ENCODE measurements at regions not wholly inside any gene's neighbourhood (a gene's known extent, or its start where the extent isn't known, plus 50 kb on each side); places are given as distances from the start of the nearest gene placed in this dataset.

GRCh38 chr7:25427721-25428120 is 199.4 kb upstream of the NPVF start:
- H3K9me3 Mint-ChIP-seq: no peaks in the 10 kb centered on the region
- no peak overlapping the region for H3K4me3 Mint-ChIP-seq
- no peaks in the 10 kb centered on the region for H3K36me3 Mint-ChIP-seq
- peaks cover 2% of the 10 kb centered on the region for H3K4me1 Mint-ChIP-seq
- no peak for DNase-seq (ENCODE audit: low spot score in 2 of 2, unreplicated experiment in 2 of 2)
- no peak overlapping the region for H3K27ac Mint-ChIP-seq
- TF ChIP-seq CTCF (IDR thresholded peaks at IDR 0.05; ENCODE audit: unreplicated experiment): no peak
- peaks cover 11% of the 10 kb centered on the region for H3K27me3 Mint-ChIP-seq (ENCODE audit: low read depth)

GRCh38 chr7:25429731-25430130 is 201.4 kb upstream of the NPVF start:
- Mint-ChIP-seq H3K4me3 (no peak overlapping the region), H3K4me1 (peaks cover 1% of the 10 kb centered on the region), H3K9me3 (no peaks in the 10 kb centered on the region), H3K27ac (no peak overlapping the region), H3K27me3 (ENCODE audit: low read depth) (peaks cover 7% of the 10 kb centered on the region), H3K36me3 (no peaks in the 10 kb centered on the region)
- no peak for DNase-seq (ENCODE audit: low spot score in 2 of 2, unreplicated experiment in 2 of 2)
- TF ChIP-seq CTCF (IDR thresholded peaks at IDR 0.05; ENCODE audit: unreplicated experiment): no peak

GRCh38 chr7:25430200-25430931 is 202.1 kb upstream of the NPVF start:
- H3K9me3 Mint-ChIP-seq: no peaks in the 10 kb centered on the region
- peaks cover 6% of the 10 kb centered on the region for H3K27me3 Mint-ChIP-seq (ENCODE audit: low read depth)
- no peak for TF ChIP-seq CTCF (IDR thresholded peaks at IDR 0.05; ENCODE audit: unreplicated experiment)
- H3K4me1 Mint-ChIP-seq: peaks cover 2% of the 10 kb centered on the region
- H3K27ac Mint-ChIP-seq: no peak overlapping the region
- no peak for DNase-seq (ENCODE audit: low spot score in 2 of 2, unreplicated experiment in 2 of 2)
- H3K4me3 Mint-ChIP-seq: no peak overlapping the region
- no peaks in the 10 kb centered on the region for H3K36me3 Mint-ChIP-seq

GRCh38 chr7:25431956-25432450 is 203.7 kb upstream of the NPVF start:
- H3K4me1 Mint-ChIP-seq: peaks cover 2% of the 10 kb centered on the region
- TF ChIP-seq CTCF (IDR thresholded peaks at IDR 0.05; ENCODE audit: unreplicated experiment): no peak
- no peak overlapping the region for H3K4me3 Mint-ChIP-seq
- H3K36me3 Mint-ChIP-seq: no peaks in the 10 kb centered on the region
- no peak for DNase-seq (ENCODE audit: low spot score in 2 of 2, unreplicated experiment in 2 of 2)
- H3K27me3 Mint-ChIP-seq (ENCODE audit: low read depth): peaks cover 7% of the 10 kb centered on the region
- H3K9me3 Mint-ChIP-seq: no peaks in the 10 kb centered on the region
- H3K27ac Mint-ChIP-seq: no peak overlapping the region

GRCh38 chr7:25432807-25433206 is 204.5 kb upstream of the NPVF start:
- H3K4me1 Mint-ChIP-seq: peaks cover 2% of the 10 kb centered on the region
- H3K27me3 Mint-ChIP-seq (ENCODE audit: low read depth): peaks cover 8% of the 10 kb centered on the region
- no peak overlapping the region for H3K4me3 Mint-ChIP-seq
- DNase-seq (ENCODE audit: low spot score in 2 of 2, unreplicated experiment in 2 of 2): no peak
- H3K36me3 Mint-ChIP-seq: no peaks in the 10 kb centered on the region
- no peak for TF ChIP-seq CTCF (IDR thresholded peaks at IDR 0.05; ENCODE audit: unreplicated experiment)
- no peaks in the 10 kb centered on the region for H3K9me3 Mint-ChIP-seq
- H3K27ac Mint-ChIP-seq: no peak overlapping the region

All from mesothelial cell of epicardium (in vitro differentiated cells).